ENCODE measurements at regions not wholly inside any gene's neighbourhood (a gene's known extent, or its start where the extent isn't known, plus 50 kb on each side); places are given as distances from the start of the nearest gene placed in this dataset.

DNA sequence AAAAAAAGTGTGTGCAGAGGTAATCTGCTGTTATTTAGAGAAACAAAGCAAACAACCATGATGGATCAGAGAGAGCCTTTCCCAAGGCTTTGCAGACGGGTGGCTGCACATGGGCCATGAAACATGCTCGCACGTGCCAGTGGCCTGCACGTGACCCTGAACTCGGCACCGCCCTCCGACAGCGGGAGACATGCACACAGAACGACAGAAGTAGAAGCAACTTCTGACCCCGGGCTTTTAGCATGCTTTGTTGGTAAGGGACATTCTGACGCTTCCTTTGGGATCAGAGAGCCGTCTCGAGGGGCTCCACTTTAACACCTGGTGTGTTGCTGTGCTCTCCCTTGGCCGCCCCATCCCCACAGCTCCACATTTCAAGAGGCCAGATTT is 112.5 kb downstream of the KCNF1 start:
- Histone ChIP-seq H3K18ac (ENCODE audit: low read length) (no peak overlapping the region), H3K9me3 (ENCODE audit: insufficient read depth, low read depth, low read length) (peaks cover 3% of the 10 kb centered on the region), H2AK5ac (ENCODE audit: low read length) (no peak overlapping the region), H2BK120ac (ENCODE audit: insufficient read depth, low read length, poor library complexity) (no peak overlapping the region), H3K79me1 (ENCODE audit: low read length) (no peaks in the 10 kb centered on the region), H4K91ac (ENCODE audit: low read depth, low read length) (no peak overlapping the region), H3K27ac (ENCODE audit: low read depth, low read length) (no peak overlapping the region), H3K27me3 (ENCODE audit: insufficient read depth, low read length) (peaks cover 2% of the 10 kb centered on the region), H3K9ac (ENCODE audit: low read length) (no peak overlapping the region), H3K23ac (ENCODE audit: low read length) (no peak overlapping the region), H3K14ac (ENCODE audit: low read length) (no peak overlapping the region), H3K79me2 (ENCODE audit: control insufficient read depth, insufficient read depth, low read length, poor library complexity) (no peaks in the 10 kb centered on the region), H3K4me3 (ENCODE audit: low read depth, low read length) (no peak overlapping the region), H3K4me1 (ENCODE audit: control insufficient read depth in 1 of 2, insufficient read depth in 2 of 2, low read length in 2 of 2) (no peaks in the 10 kb centered on the region), H4K8ac (ENCODE audit: low read depth, low read length) (no peak overlapping the region), H2AFZ (ENCODE audit: insufficient read depth, low read length, poor library complexity) (no peak overlapping the region), H3K4ac (ENCODE audit: low read depth, low read length) (no peak overlapping the region), H4K12ac (ENCODE audit: low read depth, low read length) (no peak overlapping the region), H2BK12ac (ENCODE audit: low read length) (no peak overlapping the region), H3K36me3 (ENCODE audit: control insufficient read depth in 1 of 2, insufficient read depth in 2 of 2, low read length in 2 of 2) (no peaks in the 10 kb centered on the region), H2BK5ac (ENCODE audit: low read depth, low read length, poor library complexity) (no peak overlapping the region), H3K4me2 (ENCODE audit: low read length) (no peak overlapping the region)
- DNase-seq = no peak
- no CpG with 5 or more reads among the region's 14 CpGs for WGBS (ENCODE audit: extremely low coverage, insufficient coverage, insufficient read length)

DNA sequence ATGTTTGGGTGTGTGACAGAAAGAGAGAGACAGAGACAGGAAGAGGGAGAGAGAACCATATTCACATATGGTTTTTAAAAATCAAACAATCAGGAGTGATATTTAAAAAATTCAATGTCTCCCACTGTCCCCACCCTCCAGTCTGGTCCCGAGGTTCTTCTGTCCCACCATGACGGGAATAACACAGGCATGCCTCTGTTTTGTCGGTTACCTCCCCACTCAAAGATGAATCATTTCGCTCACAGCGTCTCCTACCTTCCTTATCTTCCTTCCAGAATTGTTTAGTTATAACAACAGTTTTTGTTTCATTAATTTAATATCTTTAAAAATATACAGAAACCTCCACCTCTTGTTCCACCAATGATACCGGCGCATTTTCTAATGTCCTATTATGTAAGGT is 113.0 kb downstream of the KCNF1 start:
- no peak overlapping the region for H2BK120ac ChIP-seq (ENCODE audit: insufficient read depth, low read length, poor library complexity)
- H4K12ac ChIP-seq (ENCODE audit: low read depth, low read length) = no peak overlapping the region
- no peaks in the 10 kb centered on the region for H3K36me3 ChIP-seq (ENCODE audit: control insufficient read depth in 1 of 2, insufficient read depth in 2 of 2, low read length in 2 of 2)
- H3K4ac ChIP-seq (ENCODE audit: low read depth, low read length) = no peak overlapping the region
- no peak overlapping the region for H3K14ac ChIP-seq (ENCODE audit: low read length)
- no peak overlapping the region for H3K4me3 ChIP-seq (ENCODE audit: low read depth, low read length)
- H3K27ac ChIP-seq (ENCODE audit: low read depth, low read length) = no peak overlapping the region
- no peak overlapping the region for H3K4me2 ChIP-seq (ENCODE audit: low read length)
- H3K79me2 ChIP-seq (ENCODE audit: control insufficient read depth, insufficient read depth, low read length, poor library complexity) = no peaks in the 10 kb centered on the region
- no peak overlapping the region for H3K23ac ChIP-seq (ENCODE audit: low read length)
- H4K8ac ChIP-seq (ENCODE audit: low read depth, low read length) = no peak overlapping the region
- H3K79me1 ChIP-seq (ENCODE audit: low read length) = no peaks in the 10 kb centered on the region
- H2BK12ac ChIP-seq (ENCODE audit: low read length) = no peak overlapping the region
- no peak overlapping the region for H3K18ac ChIP-seq (ENCODE audit: low read length)
- no peak overlapping the region for H3K9ac ChIP-seq (ENCODE audit: low read length)
- no peak overlapping the region for H2BK5ac ChIP-seq (ENCODE audit: low read depth, low read length, poor library complexity)
- H2AFZ ChIP-seq (ENCODE audit: insufficient read depth, low read length, poor library complexity) = no peak overlapping the region
- no peaks in the 10 kb centered on the region for H3K4me1 ChIP-seq (ENCODE audit: control insufficient read depth in 1 of 2, insufficient read depth in 2 of 2, low read length in 2 of 2)
- H2AK5ac ChIP-seq (ENCODE audit: low read length) = no peak overlapping the region
- H4K91ac ChIP-seq (ENCODE audit: low read depth, low read length) = no peak overlapping the region
- no CpG with 5 or more reads among the region's 7 CpGs for WGBS (ENCODE audit: extremely low coverage, insufficient coverage, insufficient read length)
- no peak for DNase-seq
- H3K27me3 ChIP-seq (ENCODE audit: insufficient read depth, low read length) = peaks cover 2% of the 10 kb centered on the region
- H3K9me3 ChIP-seq (ENCODE audit: insufficient read depth, low read depth, low read length) = peaks cover 2% of the 10 kb centered on the region

- H3K36me3 ChIP-seq (ENCODE audit: control insufficient read depth in 1 of 2, insufficient read depth in 2 of 2, low read length in 2 of 2) = no peaks in the 10 kb centered on the region
- no peak overlapping the region for H2BK5ac ChIP-seq (ENCODE audit: low read depth, low read length, poor library complexity)
- H3K79me2 ChIP-seq (ENCODE audit: control insufficient read depth, insufficient read depth, low read length, poor library complexity) = no peaks in the 10 kb centered on the region
- no peak overlapping the region for H2BK12ac ChIP-seq (ENCODE audit: low read length)
- H3K9ac ChIP-seq (ENCODE audit: low read length) = no peak overlapping the region
- no peak overlapping the region for H3K23ac ChIP-seq (ENCODE audit: low read length)
- H2AK5ac ChIP-seq (ENCODE audit: low read length) = no peak overlapping the region
- no peak overlapping the region for H3K27ac ChIP-seq (ENCODE audit: low read depth, low read length)
- H3K9me3 ChIP-seq (ENCODE audit: insufficient read depth, low read depth, low read length) = no peaks in the 10 kb centered on the region
- no peak overlapping the region for H3K14ac ChIP-seq (ENCODE audit: low read length)
- H3K18ac ChIP-seq (ENCODE audit: low read length) = no peak overlapping the region
- H3K4me1 ChIP-seq (ENCODE audit: control insufficient read depth in 1 of 2, insufficient read depth in 2 of 2, low read length in 2 of 2) = no peaks in the 10 kb centered on the region
- H4K12ac ChIP-seq (ENCODE audit: low read depth, low read length) = no peak overlapping the region
- H3K4me3 ChIP-seq (ENCODE audit: low read depth, low read length) = no peak overlapping the region
- no peak overlapping the region for H2AFZ ChIP-seq (ENCODE audit: insufficient read depth, low read length, poor library complexity)
- no peak overlapping the region for H4K91ac ChIP-seq (ENCODE audit: low read depth, low read length)
- no peaks in the 10 kb centered on the region for H3K79me1 ChIP-seq (ENCODE audit: low read length)
- H2BK120ac ChIP-seq (ENCODE audit: insufficient read depth, low read length, poor library complexity) = no peak overlapping the region
- WGBS (ENCODE audit: extremely low coverage, insufficient coverage, insufficient read length) = no CpG with 5 or more reads among the region's 15 CpGs
- no peak overlapping the region for H4K8ac ChIP-seq (ENCODE audit: low read depth, low read length)
- no peak for DNase-seq
- H3K4ac ChIP-seq (ENCODE audit: low read depth, low read length) = no peak overlapping the region
- peaks cover 2% of the 10 kb centered on the region for H3K27me3 ChIP-seq (ENCODE audit: insufficient read depth, low read length)
- H3K4me2 ChIP-seq (ENCODE audit: low read length) = no peak overlapping the region
Observed at GRCh38 chr2:11026286-11026921, 114.7 kb downstream of the KCNF1 start.

- Histone ChIP-seq H3K9me3 (ENCODE audit: insufficient read depth, low read depth, low read length) (no peaks in the 10 kb centered on the region), H3K27me3 (ENCODE audit: insufficient read depth, low read length) (peaks cover 2% of the 10 kb centered on the region), H3K14ac (ENCODE audit: low read length) (no peak overlapping the region), H3K4me2 (ENCODE audit: low read length) (no peak overlapping the region), H3K23ac (ENCODE audit: low read length) (no peak overlapping the region), H4K8ac (ENCODE audit: low read depth, low read length) (no peak overlapping the region), H3K36me3 (ENCODE audit: control insufficient read depth in 1 of 2, insufficient read depth in 2 of 2, low read length in 2 of 2) (no peaks in the 10 kb centered on the region), H2BK120ac (ENCODE audit: insufficient read depth, low read length, poor library complexity) (no peak overlapping the region), H2AFZ (ENCODE audit: insufficient read depth, low read length, poor library complexity) (no peak overlapping the region), H2AK5ac (ENCODE audit: low read length) (no peak overlapping the region), H3K18ac (ENCODE audit: low read length) (no peak overlapping the region), H3K27ac (ENCODE audit: low read depth, low read length) (no peak overlapping the region), H3K79me1 (ENCODE audit: low read length) (no peaks in the 10 kb centered on the region), H2BK5ac (ENCODE audit: low read depth, low read length, poor library complexity) (no peak overlapping the region), H4K91ac (ENCODE audit: low read depth, low read length) (no peak overlapping the region), H2BK12ac (ENCODE audit: low read length) (no peak overlapping the region), H3K4ac (ENCODE audit: low read depth, low read length) (no peak overlapping the region), H3K4me1 (ENCODE audit: control insufficient read depth in 1 of 2, insufficient read depth in 2 of 2, low read length in 2 of 2) (no peaks in the 10 kb centered on the region), H3K79me2 (ENCODE audit: control insufficient read depth, insufficient read depth, low read length, poor library complexity) (no peaks in the 10 kb centered on the region), H3K4me3 (ENCODE audit: low read depth, low read length) (no peak overlapping the region), H4K12ac (ENCODE audit: low read depth, low read length) (no peak overlapping the region), H3K9ac (ENCODE audit: low read length) (no peak overlapping the region)
- WGBS (ENCODE audit: extremely low coverage, insufficient coverage, insufficient read length) = no CpG with 5 or more reads among the region's 7 CpGs
- no peak for DNase-seq
Observed at GRCh38 chr2:11027195-11027594, 115.5 kb downstream of the KCNF1 start.

Data from trophoblast cell (in vitro differentiated cells and primary cell).